HepG2 (cell line): ENCODE measurements at regions not wholly inside any gene's neighbourhood (a gene's known extent, or its start where the extent isn't known, plus 50 kb on each side); places are given as distances from the start of the nearest gene placed in this dataset.

Experiments
- ATF7 ChIP-seq, 2 experiments: fragments of 450-650 bp in 1 of 2; sonication (generic) in 1 of 2; formaldehyde crosslinking in 1 of 2; IDR thresholded peaks; 2 replicates each; pipeline versions ENCODE4 v1.4.0 to v1.6.1; 2016 to 2020; ENCODE audit warnings: antibody characterized with exemption in 1 of 2, mild to moderate bottlenecking in 1 of 2, missing genetic modification reagents in 1 of 2
- CBX2 ChIP-seq, 2 experiments: fragments of 200-600 bp in 1 of 2; sonication (generic); formaldehyde crosslinking in 1 of 2; IDR thresholded peaks; 2 replicates each; pipeline versions ENCODE4 v1.7.0 to v1.8.1; 2018 to 2022; ENCODE audit warnings: low read depth in 2 of 2, low read length in 1 of 2, mild to moderate bottlenecking in 1 of 2, missing genetic modification reagents in 1 of 2
- EZH2 ChIP-seq: conservative IDR thresholded peaks from 2 replicates; pipeline ENCODE4 v1.6.1; 2012; ENCODE audit warnings: mild to moderate bottlenecking, low read depth, low read length, moderate library complexity
- NCOA2 ChIP-seq: sonication (generic); formaldehyde crosslinking; IDR thresholded peaks from 2 replicates; pipeline ENCODE4 v1.8.0; 2022; ENCODE audit warnings: inconsistent platforms
- SMC3 ChIP-seq: IDR thresholded peaks from 2 replicates; pipeline ENCODE4 v1.6.1; 2011; ENCODE audit warnings: low read length, improper control_type of control experiment
- YY1 ChIP-seq: IDR thresholded peaks from 2 replicates; pipeline ENCODE4 v1.6.1; 2011; ENCODE audit warnings: low read length, low read depth, moderate library complexity, mild to moderate bottlenecking; ENCODE audit not compliant: insufficient read depth, insufficient replicate concordance
- ZNF292 ChIP-seq: sonication (generic); formaldehyde crosslinking; IDR thresholded peaks from 2 replicates; pipeline ENCODE4 v1.8.1; 2022; ENCODE audit warnings: mild to moderate bottlenecking, low read depth, missing genetic modification reagents, borderline replicate concordance
- ZNF3 ChIP-seq: IDR thresholded peaks from 2 replicates; pipeline ENCODE4 v1.7.0; 2017; ENCODE audit warnings: inconsistent platforms
- ZNF431 ChIP-seq: sonication (generic); formaldehyde crosslinking; IDR thresholded peaks from 2 replicates; pipeline ENCODE4 v1.9.0; 2022; ENCODE audit warnings: missing genetic modification reagents, low read depth, mild to moderate bottlenecking, borderline replicate concordance
- TF ChIP-seq, protein P1 (sequence below): sonication (generic); formaldehyde crosslinking; IDR thresholded peaks from 2 replicates; pipeline ENCODE4 v1.4.0; 2020; ENCODE audit warnings: missing genetic modification reagents
- TF ChIP-seq, protein P2 (sequence below): sonication (generic); formaldehyde crosslinking; IDR thresholded peaks from 2 replicates; pipeline ENCODE4 v1.4.0; 2020; ENCODE audit warnings: missing genetic modification reagents
- TF ChIP-seq, protein P3 (sequence below): sonication (generic); formaldehyde crosslinking; IDR thresholded peaks from 2 replicates; pipeline ENCODE4 v1.5.0; 2020; ENCODE audit warnings: mild to moderate bottlenecking, missing genetic modification reagents, moderate library complexity
- TF ChIP-seq, protein P4 (sequence below): IDR thresholded peaks from 2 replicates; pipeline ENCODE4 v1.6.1; 2016; ENCODE audit warnings: low read depth, borderline replicate concordance

DNA sequence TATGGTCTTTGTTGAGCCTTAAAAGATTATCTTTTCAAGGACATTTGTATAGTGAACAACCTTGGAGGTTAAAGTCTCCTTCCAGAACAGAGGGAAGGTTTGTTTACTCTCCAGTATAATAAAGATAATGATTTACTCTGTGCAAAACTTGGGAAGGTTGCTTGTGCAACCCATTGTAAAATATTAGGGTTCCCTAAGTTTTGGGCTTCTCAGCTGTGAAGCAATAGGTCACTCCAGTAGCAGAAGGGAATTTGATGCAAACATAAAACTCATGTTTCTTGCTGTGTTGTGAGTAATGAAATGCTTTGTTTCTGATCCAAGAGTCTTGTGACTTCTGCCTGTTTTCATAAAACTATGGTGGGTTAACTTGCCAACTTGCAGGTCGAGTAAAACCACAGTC, 177.5 kb downstream of the SUCNR1 start:
- TF ChIP-seq, protein P1, sequence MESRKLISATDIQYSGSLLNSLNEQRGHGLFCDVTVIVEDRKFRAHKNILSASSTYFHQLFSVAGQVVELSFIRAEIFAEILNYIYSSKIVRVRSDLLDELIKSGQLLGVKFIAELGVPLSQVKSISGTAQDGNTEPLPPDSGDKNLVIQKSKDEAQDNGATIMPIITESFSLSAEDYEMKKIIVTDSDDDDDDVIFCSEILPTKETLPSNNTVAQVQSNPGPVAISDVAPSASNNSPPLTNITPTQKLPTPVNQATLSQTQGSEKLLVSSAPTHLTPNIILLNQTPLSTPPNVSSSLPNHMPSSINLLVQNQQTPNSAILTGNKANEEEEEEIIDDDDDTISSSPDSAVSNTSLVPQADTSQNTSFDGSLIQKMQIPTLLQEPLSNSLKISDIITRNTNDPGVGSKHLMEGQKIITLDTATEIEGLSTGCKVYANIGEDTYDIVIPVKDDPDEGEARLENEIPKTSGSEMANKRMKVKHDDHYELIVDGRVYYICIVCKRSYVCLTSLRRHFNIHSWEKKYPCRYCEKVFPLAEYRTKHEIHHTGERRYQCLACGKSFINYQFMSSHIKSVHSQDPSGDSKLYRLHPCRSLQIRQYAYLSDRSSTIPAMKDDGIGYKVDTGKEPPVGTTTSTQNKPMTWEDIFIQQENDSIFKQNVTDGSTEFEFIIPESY (CRISPR knock-in tag), result no peak
- TF ChIP-seq YY1 (no peak), CBX2 (IDR thresholded peaks at IDR 0.05; ENCODE audit: low read depth, low read length) (no peak), CBX2 (CRISPR knock-in tag; IDR thresholded peaks at IDR 0.05; ENCODE audit: low read depth) (no peak), ZNF292 (CRISPR knock-in tag) (no peak), NCOA2 (CRISPR knock-in tag) (no peak), EZH2 (no peak), SMC3 (no peak), ZNF3 (CRISPR knock-in tag) (no peak), ZNF431 (CRISPR knock-in tag) (no peak), ATF7 (IDR thresholded peaks at IDR 0.05) (no peak), ATF7 (CRISPR knock-in tag; IDR thresholded peaks at IDR 0.05) (no peak)
- TF ChIP-seq, protein P2, sequence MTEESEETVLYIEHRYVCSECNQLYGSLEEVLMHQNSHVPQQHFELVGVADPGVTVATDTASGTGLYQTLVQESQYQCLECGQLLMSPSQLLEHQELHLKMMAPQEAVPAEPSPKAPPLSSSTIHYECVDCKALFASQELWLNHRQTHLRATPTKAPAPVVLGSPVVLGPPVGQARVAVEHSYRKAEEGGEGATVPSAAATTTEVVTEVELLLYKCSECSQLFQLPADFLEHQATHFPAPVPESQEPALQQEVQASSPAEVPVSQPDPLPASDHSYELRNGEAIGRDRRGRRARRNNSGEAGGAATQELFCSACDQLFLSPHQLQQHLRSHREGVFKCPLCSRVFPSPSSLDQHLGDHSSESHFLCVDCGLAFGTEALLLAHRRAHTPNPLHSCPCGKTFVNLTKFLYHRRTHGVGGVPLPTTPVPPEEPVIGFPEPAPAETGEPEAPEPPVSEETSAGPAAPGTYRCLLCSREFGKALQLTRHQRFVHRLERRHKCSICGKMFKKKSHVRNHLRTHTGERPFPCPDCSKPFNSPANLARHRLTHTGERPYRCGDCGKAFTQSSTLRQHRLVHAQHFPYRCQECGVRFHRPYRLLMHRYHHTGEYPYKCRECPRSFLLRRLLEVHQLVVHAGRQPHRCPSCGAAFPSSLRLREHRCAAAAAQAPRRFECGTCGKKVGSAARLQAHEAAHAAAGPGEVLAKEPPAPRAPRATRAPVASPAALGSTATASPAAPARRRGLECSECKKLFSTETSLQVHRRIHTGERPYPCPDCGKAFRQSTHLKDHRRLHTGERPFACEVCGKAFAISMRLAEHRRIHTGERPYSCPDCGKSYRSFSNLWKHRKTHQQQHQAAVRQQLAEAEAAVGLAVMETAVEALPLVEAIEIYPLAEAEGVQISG (CRISPR knock-in tag), result no peak
- TF ChIP-seq, protein P3, sequence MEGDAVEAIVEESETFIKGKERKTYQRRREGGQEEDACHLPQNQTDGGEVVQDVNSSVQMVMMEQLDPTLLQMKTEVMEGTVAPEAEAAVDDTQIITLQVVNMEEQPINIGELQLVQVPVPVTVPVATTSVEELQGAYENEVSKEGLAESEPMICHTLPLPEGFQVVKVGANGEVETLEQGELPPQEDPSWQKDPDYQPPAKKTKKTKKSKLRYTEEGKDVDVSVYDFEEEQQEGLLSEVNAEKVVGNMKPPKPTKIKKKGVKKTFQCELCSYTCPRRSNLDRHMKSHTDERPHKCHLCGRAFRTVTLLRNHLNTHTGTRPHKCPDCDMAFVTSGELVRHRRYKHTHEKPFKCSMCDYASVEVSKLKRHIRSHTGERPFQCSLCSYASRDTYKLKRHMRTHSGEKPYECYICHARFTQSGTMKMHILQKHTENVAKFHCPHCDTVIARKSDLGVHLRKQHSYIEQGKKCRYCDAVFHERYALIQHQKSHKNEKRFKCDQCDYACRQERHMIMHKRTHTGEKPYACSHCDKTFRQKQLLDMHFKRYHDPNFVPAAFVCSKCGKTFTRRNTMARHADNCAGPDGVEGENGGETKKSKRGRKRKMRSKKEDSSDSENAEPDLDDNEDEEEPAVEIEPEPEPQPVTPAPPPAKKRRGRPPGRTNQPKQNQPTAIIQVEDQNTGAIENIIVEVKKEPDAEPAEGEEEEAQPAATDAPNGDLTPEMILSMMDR (CRISPR knock-in tag), result no peak
- TF ChIP-seq, protein P4, sequence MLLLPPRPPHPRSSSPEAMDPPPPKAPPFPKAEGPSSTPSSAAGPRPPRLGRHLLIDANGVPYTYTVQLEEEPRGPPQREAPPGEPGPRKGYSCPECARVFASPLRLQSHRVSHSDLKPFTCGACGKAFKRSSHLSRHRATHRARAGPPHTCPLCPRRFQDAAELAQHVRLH (CRISPR knock-in tag), result no peak
